ENCODE measurements at regions not wholly inside any gene's neighbourhood (a gene's known extent, or its start where the extent isn't known, plus 50 kb on each side); places are given as distances from the start of the nearest gene placed in this dataset.

DNA sequence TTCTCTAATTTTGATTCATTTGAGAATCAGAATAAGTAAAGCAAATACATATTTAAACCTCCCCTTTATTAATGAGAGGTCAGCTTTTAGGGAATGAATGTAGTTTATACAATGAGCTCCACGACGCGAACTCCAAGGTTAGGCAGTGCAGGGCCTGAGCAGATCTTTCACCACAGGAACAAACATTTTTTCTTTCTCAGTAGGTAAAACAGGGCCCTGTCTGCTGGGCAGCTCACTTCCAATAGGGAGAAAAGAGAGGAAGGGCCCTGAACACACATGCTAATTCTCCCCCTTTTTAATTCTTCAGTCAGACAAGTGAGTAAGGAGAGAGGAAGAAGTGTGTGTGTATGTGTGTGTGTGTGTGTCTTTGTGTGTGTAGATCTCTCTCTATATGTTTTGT is 682.4 kb upstream of the TMEFF2 start:
- no peak for DNase-seq

- DNase-seq = no peak
Measured at GRCh38 chr2:192876698-192877097, 682.0 kb upstream of the TMEFF2 start.

DNA sequence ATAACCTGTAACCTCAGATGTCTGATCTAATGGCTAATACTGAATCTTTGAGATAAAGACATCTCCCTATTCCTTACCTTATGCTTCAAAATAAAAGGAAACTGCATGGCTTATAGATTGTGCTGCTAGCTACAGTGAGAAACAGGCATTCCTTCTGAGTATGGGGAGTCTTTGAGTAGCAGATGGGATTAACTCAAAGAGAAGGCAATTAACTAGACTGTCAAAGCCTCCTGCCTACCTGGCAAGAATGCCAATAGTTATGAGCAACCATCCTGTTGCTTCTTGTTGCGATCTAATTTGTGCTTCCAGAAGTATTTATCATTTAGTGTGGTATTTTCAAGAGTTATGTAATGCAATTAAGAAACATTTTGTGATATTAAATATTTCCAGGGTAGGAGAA is 660.0 kb upstream of the TMEFF2 start:
- no peak for DNase-seq

DNA sequence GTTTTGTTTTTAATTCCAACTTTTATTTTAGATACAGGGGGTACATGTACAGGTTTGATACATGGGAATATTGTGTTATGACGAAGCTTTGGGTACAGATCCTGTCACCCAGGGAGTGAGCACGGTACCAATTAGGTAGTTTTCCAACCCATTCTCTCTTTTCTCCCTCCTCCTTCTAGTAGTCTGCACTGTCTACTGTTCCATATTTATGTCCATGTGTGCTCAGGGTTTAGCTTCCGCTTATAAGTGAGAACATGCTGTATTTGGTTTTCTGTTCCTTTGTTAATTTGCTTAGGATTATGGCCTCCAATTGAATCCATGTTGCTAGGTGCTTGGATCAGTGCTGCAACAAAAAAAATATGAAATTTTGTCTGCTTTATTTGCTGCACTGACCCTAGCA is 659.3 kb upstream of the TMEFF2 start:
- DNase-seq = no peak

GRCh38 chr2:192828947-192829346 is 634.2 kb upstream of the TMEFF2 start:
- no peak for DNase-seq

GRCh38 chr2:192828175-192828574 is 633.4 kb upstream of the TMEFF2 start:
- DNase-seq = no peak

- no peak for DNase-seq
Measured at GRCh38 chr2:192827735-192828134, 633.0 kb upstream of the TMEFF2 start.

- no peak for DNase-seq
Measured at GRCh38 chr2:192814376-192814775, 619.6 kb upstream of the TMEFF2 start.

GRCh38 chr2:192813341-192813740 is 618.6 kb upstream of the TMEFF2 start:
- DNase-seq = no peak

DNA sequence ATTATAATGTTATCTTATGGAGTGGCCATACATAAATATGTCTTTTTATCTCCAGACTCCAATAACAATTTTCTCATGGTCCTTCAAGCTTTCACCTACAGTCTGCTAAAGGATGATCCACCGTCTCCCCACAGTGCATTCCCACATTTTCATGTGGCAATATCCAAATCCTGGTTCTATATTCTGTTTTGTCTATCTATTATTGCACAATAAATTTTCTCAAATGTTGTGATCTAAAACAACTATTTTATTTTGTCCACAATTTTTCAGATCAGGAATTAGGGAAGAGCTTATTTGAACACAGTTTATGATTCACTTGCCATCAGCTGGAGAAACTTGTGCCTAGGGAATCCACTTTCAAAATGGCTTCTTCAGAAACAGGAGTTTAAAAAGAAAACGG is 614.4 kb upstream of the TMEFF2 start:
- DNase-seq = no peak

DNA sequence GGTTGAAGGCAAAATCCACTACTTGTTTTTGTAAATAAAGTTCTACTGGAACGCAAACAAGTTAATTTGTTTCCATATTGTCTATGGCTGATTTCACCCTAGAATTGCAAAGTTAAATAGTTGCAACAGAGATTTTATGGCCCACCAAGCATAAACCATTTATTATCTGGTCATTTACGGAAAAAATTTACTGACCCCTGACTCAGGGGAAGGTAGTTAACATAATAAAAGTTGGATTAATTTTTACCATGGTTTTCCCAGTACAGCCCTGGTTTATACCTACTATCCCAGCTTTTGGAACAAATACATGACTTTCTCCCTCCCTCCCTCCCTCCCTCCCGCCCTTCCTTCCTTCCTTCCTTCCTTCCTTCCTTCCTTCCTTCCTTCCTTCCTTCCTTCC is 588.9 kb upstream of the TMEFF2 start:
- DNase-seq = no peak

GRCh38 chr2:192775459-192776262 is 580.9 kb upstream of the TMEFF2 start:
- no peak for DNase-seq

DNA sequence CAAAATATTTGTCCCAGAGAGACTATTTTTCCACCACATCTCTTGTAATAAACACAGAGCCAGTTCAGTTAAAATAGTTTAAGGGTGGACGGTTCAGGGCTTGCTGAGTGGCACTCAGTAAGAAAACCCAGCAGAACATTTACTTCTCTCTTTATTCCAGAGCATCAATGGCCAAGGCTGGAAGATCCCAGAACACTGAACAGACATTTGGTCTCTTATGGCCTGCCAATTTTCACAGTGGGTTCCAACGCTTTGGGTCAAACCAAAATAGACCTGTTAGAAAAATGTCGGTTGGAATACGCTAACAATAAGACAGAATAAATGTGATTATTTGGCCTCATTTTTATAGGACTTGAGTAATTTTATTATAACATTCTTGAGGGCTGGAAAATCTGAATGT is 580.3 kb upstream of the TMEFF2 start:
- DNase-seq = no peak

DNA sequence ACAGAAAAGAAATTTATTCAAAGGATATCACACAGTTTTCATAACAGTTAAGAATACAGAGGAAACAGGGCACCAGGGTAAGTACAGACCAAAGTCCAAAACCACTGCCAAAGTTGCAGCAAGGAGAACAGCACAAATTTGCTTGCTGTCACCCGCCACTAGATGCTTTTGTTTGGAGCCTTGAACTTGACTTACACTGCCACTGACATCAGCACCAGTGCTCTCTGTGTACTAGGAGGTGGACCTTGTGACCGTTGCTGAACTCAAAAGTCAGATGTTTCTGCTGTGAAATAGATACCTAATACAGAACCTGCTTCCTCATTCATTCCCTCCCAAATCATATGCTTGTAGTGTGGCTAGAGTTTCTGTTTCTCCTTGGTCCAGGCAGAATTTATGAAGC is 578.3 kb upstream of the TMEFF2 start:
- no peak for DNase-seq

DNA sequence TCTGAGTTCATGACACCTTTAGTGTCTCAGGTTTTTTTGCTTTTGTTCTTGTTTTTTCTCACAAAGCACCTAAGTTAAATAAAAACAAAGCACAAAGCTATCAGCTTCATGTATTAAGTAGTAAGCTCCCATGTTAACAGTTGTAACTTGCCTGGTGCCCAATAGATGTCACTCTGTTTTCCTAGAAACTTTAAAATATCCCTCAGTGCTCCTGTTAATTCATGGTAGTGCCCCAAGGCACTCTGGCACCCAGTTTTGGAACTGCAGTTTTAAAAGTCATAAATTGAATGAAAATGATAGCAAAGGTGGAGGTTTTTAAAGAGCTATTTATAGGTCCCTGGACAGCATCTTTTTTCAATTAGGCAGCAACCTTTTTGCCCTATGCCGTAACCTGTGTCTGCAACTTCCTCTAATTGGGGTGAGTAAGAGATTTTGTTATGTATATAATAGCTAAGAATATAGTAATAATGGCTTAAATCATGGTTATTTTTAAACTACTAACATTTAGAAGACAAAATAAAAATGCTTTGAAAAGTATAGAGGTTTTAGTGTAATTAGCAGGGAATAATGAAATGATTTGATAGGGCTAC is 555.0 kb upstream of the TMEFF2 start:
- no peak for DNase-seq

DNA sequence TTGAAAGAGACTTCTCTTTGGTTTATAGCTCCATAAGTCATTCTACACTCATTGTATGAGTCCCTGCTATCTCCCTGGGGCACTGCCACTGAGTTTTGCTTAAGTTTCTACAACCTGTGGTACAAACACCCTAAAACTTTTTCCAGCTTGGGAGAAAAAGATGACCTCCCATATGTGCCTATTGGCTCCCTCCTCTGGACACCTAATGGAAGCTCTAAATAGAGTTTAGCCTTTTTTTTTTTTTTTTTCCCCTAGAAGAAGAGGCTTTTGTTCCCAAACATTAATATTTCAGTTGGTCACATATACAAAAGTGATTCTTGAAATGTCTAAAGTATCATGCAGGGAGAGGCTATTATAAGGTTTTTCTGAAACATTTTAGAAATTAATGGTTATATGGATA is 547.2 kb upstream of the TMEFF2 start:
- no peak for DNase-seq

DNA sequence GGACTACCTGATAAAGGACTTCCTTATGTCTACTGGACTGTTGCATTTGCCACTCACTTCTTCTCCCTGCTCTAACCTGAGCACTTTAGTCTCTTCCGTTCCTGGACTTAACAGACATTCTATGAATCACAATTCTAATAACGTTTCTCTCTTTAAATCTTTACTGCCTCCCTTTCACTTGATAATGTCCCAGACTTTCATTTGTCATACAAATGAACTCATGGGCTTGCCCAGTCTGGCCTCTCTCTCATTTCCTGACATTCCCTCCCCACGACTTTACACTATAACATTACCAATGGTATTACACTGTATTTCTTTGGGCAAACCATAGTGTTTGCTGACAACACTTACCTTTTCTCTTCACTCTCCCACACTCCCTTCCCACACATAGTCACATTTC is 540.7 kb upstream of the TMEFF2 start:
- DNase-seq = no peak

GRCh38 chr2:192729369-192729768 is 534.6 kb upstream of the TMEFF2 start:
- DNase-seq = no peak

DNA sequence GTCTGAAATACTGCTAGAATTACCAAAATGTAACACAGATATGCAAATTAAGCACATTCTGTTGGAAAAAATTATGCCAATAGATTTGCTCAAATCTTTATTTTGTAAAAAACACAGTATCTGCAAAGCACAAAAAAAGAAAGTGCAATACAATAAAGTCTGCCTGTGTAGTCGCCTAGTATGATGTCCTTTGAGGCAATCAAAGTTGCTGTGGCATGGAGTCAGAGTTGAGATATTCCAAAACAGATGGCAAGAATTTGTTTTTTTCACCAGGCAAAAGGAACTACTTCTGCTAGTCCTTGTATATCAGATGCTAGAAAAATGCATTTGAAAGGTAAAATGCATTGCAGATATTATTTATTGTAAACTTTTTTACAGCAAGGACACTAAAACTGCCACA is 531.3 kb upstream of the TMEFF2 start:
- DNase-seq = no peak

- DNase-seq = no peak
Measured at GRCh38 chr2:192719629-192720028, 524.9 kb upstream of the TMEFF2 start.

GRCh38 chr2:192718340-192718739 is 523.6 kb upstream of the TMEFF2 start:
- DNase-seq = no peak

DNA sequence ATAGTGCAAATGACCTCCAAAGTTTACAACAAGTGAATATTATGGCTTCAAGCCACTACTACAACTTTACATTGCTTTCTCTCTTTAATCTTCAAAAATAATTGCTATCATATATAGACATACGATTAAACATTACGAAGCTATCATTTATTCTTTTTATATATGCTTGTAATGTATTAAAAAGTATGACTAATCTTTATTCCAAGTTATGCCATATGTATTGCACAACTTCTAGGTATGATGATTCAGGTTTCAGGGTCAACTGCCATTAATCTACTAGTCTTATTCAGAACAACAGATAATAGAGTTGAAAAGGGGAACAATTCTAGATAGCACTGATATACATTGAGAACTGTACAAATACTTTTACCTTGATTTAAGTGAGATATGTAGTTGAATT is 506.2 kb upstream of the TMEFF2 start:
- DNase-seq = no peak

DNA sequence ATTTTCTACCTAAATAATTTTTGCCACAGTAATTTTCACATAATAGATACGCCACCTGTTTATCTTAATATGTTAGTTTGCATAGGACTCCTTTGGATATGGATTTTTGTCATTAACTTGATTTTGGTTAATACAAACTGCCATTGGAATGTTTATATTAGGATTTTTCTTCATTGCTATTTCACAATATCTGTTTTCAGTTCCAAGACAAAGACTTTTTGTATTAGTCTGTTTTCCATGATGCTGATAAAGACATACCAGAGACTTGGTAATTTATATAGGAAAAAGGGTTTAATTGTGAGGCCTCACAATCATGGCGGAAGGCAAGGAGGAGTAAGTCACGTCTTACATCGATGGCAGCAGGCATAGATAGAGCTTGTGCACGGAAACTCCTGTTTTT is 503.1 kb upstream of the TMEFF2 start:
- DNase-seq = no peak

- no peak for DNase-seq
Measured at GRCh38 chr2:192696857-192697256, 502.1 kb upstream of the TMEFF2 start.

GRCh38 chr2:192687015-192687414 is 492.3 kb upstream of the TMEFF2 start:
- DNase-seq = no peak
